HG02981 (cell line): ENCODE measurements at regions not wholly inside any gene's neighbourhood (a gene's known extent, or its start where the extent isn't known, plus 50 kb on each side); places are given as distances from the start of the nearest gene placed in this dataset.

Experiments used
- ATAC-seq: cut with Tn5 transposase; IDR thresholded peaks from one replicate; pipeline ENCODE4 v1.9.1; 2021; ENCODE audit warnings: mild to moderate bottlenecking, moderate library complexity; ENCODE audit not compliant: unreplicated experiment

DNA sequence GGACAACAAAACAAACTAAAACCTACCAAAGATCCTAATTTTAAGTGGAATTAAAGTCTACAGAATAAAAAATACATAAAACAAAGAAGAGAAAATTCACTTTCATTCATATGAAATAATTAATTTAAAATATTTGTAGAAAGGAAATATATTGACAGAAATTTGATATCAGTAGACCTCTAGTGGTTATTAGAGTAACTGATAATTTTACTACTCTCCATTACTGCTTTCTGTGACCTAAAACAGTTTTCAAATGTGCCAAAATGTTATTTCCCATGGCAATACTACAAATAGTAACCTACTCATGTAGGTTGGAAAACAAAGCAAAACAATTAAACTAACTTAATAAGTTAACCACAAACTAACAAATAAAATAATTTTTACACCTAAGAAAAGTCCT lies 147.1 kb downstream of the NOL4 start:
- ATAC-seq = no peak

DNA sequence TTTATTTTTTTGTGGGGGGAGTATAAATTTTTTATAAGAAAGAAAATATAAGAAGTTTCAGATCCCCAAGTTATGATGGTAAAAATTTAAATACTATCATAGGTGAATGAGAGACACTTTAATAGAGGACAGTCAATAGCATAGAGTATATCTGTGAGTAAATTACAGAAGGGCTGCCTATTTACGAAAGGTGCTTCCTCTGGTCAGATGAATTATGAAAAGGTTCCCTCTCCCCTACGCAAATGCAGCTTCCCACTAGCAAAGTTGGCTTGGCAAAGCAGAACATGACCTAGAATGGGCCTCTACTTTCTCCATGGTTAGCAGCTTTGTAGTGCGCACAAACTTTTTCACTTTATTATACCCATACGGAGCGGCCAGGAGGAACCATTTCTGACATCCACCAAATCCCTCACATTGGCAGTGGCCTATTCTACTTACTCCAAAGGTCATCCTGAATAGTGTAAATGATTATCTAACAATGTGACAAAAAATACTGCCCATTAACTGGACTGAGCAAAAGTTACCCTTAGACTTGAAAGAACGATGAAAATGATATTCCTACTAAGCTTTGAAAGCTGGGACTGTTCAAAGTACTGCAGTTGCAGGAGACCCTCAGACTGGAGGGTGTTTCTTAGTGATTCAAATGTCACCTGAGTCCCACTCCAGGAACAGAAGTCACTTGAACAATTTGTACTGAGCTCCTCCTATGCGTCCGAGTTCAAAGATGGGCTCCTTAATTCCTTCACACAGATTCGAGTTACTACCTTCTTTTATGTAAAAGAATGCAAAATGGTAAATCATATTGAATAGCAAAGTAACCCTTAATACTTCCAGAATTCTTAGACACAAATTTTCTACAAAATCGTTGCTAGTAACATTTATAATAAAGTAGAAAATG lies 148.5 kb downstream of the NOL4 start:
- no peak for ATAC-seq

DNA sequence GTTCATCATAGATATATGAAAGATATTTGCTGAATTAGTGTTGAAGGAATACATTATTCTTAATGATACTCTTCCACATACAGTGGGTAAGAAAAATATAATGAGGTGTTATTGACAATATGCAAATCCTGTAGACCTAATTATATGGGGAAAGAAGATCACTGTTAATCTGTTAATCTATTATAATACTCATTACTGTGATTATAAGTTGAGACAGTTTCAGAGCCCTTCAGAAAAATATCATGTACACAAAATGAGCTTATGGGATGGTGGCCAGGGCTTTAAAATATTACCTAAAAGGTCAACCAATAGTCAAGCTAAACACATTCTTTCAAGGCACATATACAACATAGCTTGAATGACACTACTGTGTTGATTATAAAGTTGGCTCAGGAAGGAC lies 163.5 kb downstream of the NOL4 start:
- no peak for ATAC-seq

DNA sequence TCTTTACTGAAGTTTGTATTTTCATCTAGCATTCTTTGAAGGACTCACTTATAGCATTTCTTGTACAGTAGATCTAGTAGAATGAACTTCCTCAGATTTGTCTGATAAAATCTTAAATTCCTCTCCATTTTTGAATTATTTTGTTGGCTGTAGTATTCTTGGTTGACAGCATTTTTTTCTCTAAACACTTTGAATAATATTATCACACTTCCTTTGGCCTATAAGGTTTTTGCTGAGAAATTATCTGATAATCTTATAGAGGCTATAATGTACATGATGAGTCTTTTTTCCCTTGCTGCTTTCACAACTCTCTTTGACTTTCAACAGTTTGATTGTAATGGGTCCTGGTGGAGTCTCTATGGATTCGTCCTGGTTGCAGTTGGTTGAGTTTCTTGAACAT lies 169.5 kb downstream of the NOL4 start:
- no peak for ATAC-seq

DNA sequence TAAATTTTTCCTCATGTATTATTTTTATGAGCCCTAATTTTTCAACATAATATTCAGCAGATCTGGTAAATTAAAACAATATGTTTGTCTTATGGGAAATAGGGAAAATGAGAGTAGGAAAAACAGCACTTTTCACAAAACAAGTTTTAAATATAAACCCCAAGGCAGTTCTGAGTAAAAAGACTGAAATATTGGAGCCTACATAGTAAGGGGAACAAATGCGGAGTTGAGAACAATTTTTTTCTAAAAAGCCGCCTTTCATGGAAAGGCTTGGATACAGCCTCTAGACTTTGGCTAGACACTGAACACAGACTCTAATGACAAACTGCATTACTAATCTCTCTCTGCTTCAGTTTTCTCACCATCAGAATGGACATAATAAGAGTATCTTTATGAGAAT lies 174.1 kb downstream of the NOL4 start:
- ATAC-seq = no peak

DNA sequence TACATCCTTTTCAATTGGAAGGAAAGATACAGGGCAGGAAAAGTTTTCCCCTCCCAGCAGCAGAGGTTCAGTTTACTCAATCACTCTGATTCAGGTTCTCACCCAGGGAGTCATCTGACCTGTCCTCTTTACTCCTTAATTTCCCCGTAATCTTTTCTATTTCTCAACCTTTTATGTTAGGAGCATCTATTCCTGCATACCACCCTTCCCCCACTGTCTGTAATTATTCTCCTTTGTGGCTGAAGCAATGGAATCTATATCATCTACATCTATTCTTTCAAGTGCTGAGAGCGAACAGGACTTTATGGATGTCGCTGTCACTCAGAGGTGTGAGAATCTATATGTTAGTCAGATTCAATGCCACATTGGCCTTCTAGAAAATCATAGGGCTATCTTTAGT lies 175.2 kb downstream of the NOL4 start:
- no peak for ATAC-seq

DNA sequence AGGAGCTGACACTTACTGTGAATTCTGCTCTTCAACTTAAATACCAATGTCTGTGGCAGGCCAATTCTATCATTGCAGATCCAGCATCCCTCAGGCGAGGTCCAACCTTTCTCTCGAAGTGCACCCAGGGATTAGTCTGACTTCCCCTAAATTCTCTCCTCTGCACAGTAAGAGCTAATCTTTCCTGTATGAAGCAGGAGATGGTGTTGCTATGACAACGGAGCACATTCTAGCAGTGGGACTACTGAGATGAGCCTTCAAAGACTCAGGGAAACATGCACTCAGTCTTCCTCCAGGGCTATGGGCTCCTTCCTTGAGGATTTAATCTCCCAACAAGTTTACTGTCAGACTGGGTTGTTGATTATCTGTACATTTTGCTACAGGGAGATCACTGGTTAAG lies 176.3 kb downstream of the NOL4 start:
- no peak for ATAC-seq

DNA sequence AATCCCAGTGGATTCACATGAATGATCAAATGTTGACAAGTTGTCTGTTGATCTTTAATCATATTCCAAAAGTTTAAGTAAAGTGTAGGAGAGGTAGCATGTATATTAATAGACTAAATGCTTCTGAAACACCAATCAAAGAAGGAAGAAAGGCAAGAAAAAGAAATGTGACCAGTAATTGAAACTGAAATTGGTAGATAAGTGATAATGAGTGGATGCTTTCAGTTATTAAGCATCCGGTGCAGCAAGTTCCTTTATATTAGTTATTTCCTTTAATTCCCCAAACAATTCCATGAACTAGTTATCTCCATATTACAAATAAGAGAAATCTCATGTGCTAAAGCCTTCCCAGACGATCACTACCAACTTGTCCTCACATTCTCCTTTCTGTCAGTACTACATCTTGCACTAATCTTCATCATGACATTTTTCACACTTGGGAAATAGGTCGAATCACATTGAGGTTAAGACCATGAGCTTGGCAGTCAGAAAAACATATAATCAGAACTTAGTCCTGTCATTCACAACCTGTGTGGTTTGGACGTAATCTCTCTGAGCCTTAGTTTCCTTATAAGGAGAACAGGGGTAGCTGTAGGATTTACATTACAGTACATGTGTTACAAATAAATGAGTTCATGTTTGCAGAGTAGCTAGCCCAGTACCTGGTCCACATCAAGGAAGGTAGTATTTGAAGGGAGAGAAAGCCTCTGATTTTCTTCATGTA lies 182.1 kb downstream of the NOL4 start:
- no peak for ATAC-seq

DNA sequence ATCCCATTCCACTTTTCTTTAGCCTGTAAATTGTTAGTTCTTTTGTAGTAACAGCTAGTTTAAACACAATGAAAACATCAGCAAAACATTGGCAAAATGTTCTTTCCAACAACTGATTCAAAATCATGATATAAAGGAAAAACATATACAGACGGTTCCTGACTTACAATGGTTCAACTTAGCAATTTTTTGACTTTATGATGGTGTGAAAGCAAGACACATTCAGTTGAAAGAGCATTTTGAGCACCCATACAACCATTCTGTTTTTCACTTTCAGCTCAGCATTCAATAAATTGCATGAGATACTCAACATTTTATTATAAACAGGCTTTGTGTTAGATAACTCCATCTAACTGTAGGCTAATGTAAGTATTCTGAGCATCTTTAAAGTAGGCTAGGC lies 185.1 kb downstream of the NOL4 start:
- no peak for ATAC-seq

DNA sequence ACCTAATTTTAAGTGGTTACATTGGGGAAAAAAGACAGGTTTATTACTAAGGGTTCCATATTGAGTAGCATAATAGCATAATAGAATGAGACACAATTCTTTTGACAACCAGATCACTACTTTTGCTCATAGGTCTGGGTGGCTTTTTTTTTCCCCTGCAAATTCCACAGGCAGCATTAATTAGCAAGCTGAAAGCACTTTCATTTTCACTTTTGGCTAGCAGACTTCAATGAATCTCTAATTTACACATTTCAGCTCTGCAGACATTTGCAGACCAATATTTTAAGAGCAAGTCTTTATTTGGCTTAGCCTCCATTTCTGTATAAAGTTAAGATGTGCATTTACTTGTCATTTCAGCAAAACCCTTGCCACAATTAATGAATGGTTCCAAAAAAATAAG lies 185.5 kb downstream of the NOL4 start:
- no peak for ATAC-seq

DNA sequence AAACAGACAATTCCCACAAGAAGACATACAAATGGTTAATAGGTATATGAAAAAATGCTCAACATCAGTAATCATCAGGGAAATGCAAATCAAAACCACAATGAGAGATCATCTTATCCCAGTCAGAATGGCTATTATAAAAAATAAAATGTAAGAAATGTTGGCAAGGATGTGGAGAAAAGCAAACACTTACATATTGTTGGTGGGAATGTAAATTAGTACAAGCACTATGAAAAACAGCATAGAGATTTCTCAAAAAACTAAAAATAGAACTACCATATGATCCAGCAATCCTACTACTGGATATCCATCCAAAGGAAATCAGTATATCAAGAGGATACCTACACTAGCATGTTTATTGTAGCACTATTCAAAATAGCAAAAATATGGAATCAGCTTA lies 186.6 kb downstream of the NOL4 start:
- no peak for ATAC-seq

DNA sequence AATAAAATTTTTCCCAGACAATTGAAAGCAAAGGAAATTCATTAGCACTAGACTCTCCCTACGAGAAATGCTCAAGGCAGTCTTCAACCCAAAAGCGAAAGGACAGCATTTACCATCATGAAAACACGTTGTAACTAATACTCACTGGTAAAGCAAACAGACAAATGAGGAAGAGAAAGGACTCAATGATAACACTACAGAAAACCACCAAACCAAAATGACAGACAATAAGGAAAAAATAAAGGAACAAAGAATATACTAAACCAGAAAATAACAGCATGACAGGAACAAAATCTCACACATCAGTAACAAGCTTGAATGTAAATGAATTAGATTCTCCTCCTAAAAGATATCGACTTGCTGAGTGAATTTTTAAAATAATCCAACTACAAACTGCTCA lies 190.7 kb downstream of the NOL4 start:
- ATAC-seq = no peak

DNA sequence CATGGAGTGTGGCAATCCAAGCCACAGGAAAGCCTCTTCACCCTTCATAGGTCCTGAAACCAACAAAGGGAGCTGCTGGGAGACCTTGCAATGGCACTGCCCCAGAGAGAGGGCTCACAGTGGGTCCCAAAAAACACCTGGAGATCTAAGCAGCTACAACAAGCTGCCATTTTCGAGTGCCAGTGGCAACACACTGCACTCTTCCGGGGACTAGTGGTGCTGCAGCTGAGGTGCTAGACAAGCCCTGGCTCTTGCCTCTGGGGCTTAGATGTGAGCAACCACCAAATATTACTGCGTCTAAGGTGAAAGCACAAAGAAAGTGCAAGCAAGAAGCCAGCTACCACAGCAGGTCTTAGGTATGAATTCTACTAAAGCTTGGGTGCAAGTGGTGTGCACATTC lies 192.9 kb downstream of the NOL4 start:
- no peak for ATAC-seq

DNA sequence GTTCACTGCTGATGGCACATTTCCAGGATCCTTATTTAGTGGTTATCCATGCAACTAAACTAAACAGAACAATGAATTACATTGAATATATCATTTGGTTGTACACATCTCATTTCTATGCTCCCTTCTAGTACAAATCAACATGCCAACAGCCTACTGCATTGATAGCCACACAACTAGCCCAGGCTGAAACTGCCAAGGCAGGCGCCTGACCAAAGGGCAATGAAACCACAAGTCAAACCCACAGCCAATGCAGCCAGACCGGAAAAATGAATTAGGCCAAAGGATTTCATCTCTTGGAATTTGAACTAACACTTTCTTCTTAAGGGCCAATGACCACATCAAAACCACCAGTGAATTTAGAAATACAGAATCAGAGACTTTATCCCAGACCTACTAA lies 196.4 kb downstream of the NOL4 start:
- no peak for ATAC-seq

DNA sequence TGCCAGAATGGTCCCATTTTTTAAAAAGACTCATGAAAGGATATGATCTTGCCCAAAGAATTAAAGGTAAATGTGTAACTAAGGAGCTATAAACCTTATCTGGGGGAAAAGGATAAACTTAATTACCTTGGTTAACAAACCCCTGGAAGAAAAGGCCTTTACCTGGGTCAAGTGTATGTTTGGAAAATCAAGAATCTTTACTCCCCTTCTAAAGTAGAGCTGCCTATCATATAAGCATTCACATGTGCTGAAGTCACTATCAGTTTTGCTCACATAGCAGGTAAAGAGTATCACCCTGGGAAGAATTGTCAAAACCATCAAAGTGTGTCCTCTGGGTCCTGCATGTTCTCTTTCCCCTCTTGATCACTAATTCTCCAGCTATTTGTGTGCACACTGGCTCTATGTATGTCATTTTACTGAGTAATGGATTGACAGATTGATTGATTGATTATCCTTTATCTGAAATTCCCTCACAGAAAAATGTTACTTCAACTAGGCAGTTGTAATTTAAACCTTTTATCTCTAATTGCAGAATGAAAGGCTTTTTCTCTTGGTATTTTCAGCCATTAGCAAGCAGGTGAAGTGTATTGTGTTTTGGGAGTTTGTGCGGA lies 199.4 kb downstream of the NOL4 start:
- ATAC-seq = no peak

DNA sequence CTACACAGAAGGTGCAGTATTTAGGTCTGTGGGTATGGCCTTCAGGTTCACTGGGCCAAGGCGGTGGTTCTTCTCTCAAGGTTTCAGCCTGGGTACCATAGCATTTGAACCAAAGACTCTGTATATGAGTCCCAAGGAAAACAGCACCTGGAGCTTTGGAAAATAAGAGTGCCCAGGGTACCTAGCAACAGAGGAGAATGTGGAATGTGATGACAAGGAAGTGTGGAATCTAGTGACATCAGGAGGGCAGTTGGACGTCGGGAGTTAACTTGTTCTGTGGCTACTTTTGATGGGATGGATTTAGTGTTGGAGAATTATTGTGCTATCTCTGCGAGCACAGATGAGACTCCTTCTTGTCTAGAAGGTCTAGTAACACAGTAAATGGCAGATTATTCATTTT lies 201.2 kb downstream of the NOL4 start:
- ATAC-seq = no peak

DNA sequence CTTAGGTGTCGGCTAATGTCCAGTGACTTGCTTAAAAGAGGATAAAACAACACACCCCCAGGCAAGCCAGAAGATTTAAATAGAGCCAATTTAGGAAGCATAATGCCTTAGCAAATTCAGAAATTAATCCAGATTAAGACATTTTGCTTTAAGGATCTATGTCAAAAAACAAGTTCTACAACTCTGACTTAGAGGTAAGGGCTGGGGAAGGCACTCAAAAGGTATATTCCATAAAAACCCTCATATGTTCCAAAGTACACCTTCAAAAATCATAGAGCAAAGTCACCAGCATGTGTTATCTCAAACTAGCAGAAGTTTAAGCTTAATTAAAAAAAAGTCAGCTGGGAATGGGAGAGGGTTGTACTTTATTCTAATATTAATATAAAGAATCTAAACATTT lies 206.4 kb downstream of the NOL4 start:
- ATAC-seq = no peak

DNA sequence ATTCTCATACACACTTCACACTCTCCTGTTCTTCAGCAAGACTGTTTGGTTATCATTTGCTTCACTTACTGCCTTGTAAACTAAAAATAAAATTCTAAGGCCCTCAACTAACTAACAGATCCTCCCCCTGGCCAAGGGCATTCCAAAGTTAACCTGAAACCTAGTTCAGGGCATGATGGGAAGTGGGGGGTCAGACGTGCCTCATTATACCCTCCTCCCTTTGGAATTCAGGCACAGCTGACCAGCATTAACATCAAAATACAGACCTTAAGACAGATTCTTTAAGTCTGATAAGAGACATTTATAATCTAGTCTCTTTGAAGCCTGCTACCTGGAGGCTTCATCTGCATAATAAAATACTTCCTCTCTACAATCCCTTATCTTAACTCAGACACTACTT lies 221.0 kb downstream of the NOL4 start:
- ATAC-seq = no peak

DNA sequence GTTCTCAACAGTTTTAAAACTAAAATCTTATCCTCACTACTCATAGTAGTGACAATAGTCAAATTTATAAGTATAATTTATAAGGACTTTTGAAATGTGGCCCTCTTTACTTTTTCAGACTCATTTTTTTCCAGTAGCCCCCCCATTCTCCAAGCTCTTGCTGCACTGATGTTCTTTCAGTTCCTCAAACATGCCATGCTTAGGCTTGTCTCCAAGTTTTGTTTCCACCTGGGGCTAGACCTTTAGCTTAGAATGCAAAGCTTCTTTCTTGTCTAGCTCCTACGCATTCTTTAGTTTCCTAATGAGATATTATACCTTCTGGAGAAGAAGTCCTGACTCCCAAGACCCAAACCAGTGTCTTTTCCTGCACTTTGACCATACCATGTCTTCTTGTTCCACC lies 222.6 kb downstream of the NOL4 start:
- ATAC-seq = no peak

DNA sequence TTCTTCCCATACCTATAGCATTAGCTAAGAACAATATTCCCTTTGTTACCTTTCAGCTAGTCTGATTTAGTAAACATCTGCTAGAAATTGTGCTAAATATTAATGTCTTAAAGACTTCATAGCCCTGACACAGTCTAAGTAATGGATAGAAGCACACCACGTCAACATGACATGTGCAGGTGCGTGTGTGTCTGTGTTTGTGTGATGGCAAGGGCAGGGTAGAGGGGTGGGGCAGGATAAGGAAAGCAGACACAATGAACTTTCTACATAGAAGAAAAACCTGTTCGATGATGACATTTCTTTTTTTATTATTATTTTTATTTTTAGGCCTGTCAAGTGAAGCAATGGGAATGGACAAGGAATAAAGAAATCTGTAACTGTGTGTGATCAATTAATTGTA lies 223.3 kb downstream of the NOL4 start:
- no peak for ATAC-seq

DNA sequence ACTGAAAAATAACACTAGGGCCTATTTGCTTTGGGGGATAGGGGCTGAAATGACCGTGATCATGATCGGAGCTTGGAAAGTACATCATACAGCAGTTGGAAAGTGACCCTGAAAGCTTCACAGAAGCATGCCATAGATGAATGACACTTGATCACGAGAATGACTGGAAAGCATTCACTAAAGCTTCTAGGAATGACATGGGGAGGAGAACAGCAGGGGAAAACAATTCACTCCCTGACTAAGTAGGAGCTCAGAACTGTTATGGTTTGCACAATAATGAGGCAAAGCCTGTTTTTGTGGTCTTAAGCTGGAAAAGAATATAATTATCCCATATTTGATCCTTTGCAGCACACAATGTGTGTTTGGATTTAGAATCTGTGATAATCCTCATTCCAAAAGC lies 237.5 kb downstream of the NOL4 start:
- ATAC-seq = no peak

DNA sequence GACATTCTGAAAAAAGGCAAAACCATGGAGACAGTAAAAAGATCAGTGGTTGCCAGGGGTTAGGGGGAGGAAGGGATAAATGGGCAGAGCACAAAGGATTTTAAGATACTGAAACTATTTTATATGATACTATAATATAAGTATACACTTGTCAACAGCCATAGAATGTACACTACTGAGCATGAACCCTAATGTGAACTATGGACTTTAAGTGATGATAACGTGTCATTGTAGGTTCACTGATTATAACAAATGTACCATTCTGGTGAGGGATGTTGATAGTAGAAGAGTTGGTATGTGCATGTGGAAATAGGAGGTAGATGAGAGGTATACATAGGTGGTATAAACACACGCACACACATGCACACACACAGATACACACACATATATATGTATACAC lies 241.6 kb downstream of the NOL4 start:
- no peak for ATAC-seq
